ENCODE measurements at regions not wholly inside any gene's neighbourhood (a gene's known extent, or its start where the extent isn't known, plus 50 kb on each side); places are given as distances from the start of the nearest gene placed in this dataset.
"Not testable (repeated sequence)": the region's sequence is repeated elsewhere in the genome, so short reads cannot be mapped to it uniquely, and the experiment has no call there.

DNA sequence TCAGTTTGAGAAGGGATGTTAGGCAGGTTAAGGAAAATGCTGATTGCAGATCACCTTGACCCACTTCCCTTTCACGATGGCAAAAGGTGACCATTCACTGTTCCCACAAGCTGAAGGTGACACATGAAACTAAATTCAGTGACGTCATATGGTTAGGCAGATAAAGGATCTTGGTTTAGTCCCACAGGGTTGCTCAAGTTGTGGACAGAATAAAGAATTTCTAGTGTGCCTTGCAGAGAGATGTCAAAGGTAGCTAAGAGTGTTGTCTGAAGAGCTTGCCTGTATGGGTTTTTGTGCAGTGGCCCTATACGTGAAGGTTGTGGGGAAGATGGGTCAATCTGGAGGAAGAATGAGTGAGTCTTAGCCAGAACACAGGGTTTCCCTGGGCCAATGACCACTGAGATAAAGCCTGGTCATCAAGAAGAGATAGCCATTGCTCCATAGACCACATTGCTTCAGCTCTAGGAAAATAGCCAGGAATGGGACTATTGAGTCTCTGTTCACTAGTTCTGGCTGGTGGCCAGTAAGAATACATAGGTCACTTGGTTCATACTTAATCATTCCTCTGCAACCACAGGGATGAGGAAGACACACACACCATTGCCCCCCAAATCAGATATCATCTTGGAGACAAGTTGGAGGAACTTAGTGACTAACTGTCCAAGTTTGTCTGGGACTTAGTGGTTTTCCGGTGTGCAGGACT lies 148.5 kb upstream of the ATXN1 start:
- DNase-seq (ENCODE audit: low read depth) = peak; percentile 2

DNA sequence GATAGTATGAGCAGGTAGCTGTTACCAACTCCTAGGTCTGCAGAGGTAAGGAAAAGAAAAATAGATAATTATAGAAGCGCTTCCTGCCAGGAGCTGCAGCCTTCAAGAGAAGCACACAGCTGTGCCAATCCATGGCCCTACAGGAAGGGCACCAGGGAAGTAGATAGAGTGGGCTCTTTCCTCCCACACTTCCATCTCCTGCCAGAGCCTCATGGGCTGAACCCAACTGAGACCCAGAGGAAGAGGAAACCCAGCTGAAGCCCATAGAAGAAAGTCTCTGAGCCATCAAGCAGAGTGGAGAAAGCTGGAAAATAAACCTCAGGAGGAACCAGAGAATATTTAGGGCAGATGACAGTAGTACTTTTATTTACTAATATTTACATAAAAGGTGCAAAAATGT lies 146.7 kb upstream of the ATXN1 start:
- no peak for DNase-seq (ENCODE audit: low read depth)

DNA sequence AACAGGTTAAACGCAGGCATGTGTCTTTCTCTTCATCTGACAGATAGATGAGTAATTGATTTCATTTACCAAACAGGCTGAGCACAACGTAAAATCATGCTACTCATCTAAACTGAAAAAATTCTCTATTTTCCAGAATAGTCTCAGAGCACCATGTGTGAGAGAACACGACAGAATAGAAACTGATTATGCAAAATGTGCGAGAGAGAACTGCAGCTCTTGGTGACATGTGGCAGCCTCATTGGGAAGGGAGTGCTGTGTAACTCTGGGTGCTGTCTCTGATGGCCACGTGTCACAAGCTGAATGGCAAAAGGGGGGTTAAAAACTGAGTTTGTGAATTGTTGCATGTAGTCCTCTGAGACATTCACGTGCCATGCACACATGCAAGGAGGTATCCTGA lies 143.7 kb upstream of the ATXN1 start:
- no peak for DNase-seq (ENCODE audit: low read depth)

DNA sequence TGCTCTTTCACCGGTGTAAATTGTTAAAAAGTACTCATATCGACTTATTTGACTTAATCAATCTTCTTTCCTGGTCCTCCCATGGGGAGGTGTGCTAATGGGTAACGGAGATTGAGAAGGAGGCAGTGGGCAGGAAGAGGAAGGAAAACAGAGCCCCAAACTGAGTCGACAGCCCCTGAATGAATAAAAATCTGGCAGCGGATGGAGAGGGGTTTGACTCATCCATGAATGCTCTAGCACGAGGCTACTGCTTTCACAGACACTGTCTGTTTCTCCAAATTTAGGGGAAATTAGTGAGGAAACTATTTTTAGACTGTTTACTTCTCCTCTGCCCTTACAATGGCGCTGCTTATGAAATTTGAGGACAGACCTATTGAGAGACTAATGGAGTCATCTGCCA lies 142.2 kb upstream of the ATXN1 start:
- peak; percentile 54 for DNase-seq (ENCODE audit: low read depth)

DNA sequence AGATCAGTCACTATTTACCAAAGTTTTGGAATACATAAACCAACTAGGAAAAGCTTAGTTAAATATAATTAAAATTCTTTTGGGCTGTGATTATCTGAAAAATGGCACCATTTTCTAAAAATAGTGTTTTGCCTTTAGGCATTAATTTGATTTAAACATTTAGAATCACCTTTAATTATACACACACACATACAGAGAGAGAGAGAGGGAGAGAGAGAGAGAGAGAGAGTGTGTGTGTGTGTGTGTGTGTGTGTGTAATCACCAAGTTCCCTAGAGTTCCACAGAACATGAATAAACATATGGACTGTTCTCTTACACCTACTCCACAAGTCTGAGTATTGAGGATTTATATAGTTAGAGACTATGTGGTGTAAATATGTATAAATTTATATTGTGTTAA lies 141.2 kb upstream of the ATXN1 start:
- no peak for DNase-seq (ENCODE audit: low read depth)

DNA sequence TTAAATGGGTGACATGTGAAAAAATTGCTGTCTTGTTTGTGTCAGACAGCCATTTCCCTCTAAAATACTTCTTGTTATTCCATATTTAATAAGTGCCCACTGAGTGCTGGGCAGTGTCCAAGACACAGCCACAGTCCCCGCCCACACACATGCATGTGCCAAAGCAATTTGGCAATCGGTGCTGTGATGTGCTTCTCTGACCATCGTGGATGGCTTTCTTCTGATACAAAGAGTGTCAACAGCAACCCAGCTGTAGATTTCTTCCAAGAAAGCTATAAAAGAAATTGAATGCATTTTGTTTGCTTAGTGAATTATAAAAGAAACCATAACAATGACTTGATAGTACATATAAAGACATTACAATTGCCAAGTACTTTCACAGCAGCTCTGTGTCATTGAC lies 140.5 kb upstream of the ATXN1 start:
- peak; percentile 79 for DNase-seq (ENCODE audit: low read depth)

DNA sequence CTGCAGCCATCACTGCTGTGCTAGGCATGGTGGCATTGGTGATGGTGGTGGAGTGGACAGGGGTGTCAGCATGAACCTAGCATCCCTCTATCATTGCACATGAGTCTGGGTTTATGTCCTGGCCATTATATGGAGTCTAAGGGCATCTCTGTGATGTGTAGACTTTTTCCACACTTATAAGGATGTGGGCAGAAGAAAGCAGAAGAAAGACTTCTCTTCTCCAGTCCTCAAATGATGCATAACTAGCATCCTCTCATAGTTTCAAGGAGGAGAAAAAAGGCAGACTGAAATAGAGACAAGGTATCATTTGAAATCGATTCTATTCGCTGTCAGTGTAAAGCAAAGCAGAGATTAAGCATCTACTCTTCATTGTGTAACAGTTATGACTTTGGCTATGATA lies 140.0 kb upstream of the ATXN1 start:
- no peak for DNase-seq (ENCODE audit: low read depth)

DNA sequence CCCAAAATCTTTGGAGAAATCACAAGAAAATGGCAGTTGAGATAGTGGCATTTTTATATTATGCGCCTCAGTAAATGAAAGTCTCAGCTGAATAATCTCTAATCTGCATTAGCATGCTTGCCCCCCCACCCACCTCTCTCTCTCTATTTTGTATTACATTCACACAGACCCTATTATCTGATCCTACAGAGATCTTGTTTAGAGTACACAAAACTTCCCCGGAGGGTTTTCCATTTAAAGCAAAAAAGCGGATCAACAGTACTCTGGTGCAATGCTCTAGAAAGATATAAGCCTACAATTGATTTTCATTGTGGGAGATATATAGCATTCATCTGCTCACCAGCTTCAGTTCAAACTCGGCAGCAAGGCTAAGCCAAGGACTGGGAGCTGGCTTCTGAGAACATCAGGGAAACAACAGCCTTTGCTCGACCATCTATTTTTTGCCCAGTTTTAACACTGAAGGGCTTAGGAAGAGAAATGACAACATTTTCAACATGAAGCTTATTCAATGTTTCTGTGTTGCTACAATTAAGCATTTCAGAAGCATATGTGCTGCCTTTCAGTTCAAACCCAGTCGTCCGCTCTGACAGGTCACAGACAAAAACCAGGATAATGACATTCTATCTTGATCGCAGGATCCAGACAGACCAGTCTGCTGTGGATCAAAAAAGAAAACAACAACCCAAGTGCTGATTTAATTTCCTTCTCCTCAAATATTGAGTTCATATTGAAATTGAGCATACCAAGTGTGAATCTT lies 137.6 kb upstream of the ATXN1 start:
- DNase-seq (ENCODE audit: low read depth) = no peak

DNA sequence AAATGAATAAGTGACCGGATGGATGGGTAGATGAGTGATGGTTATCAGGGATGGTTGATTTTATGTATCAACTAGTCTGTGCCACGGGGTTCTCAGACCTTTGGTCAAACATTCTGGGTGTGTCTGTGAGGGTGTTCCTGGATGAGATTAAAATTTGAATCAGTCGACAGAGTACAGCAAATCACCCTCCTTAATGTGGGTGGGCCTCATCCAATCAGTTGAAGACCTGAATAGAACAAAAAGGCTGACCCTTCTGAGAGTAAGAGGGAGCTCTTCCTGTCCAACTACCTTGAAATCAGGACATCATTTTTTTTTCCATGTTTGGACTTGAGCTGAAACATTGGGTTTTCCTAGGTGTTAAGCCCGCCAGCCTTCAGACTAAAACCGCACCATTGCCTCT lies 136.4 kb upstream of the ATXN1 start:
- DNase-seq (ENCODE audit: low read depth) = no peak

DNA sequence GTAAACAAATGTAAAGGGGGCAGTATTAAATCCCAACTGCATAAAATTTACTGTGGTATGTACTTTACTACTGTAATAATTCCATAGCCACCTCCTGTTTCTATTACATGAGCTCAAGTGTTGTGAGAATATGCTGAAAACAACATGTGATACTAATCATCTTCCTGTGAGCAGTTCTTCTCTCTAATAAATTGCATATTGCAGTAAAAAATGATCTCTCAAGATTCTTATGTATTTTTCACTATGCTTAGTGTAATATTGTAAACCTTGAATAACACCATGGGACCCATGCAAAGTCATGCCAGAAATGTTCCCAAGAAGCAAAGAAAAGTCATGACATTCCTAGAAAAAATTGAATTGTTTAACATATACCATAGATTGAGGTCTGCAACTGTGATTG lies 133.0 kb upstream of the ATXN1 start:
- no peak for DNase-seq (ENCODE audit: low read depth)

DNA sequence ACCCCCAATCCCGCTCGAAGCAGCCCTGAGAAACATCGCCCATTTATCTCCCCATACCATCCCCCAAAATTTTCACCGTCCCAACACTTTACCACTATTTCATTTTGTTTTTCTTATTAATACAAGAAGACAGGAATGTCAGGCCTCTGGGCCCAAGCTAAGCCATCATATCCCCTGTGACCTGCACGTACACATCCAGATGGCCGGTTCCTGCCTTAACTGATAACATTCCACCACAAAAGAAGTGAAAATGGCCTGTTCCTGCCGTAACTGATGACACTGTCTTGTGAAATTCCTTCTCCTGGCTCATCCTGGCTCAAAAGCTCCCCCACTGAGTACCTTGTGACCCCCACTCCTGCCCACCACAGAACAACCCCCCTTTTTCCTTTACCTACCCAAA lies 129.8 kb upstream of the ATXN1 start:
- not testable (repeated sequence) for DNase-seq (ENCODE audit: low read depth)

DNA sequence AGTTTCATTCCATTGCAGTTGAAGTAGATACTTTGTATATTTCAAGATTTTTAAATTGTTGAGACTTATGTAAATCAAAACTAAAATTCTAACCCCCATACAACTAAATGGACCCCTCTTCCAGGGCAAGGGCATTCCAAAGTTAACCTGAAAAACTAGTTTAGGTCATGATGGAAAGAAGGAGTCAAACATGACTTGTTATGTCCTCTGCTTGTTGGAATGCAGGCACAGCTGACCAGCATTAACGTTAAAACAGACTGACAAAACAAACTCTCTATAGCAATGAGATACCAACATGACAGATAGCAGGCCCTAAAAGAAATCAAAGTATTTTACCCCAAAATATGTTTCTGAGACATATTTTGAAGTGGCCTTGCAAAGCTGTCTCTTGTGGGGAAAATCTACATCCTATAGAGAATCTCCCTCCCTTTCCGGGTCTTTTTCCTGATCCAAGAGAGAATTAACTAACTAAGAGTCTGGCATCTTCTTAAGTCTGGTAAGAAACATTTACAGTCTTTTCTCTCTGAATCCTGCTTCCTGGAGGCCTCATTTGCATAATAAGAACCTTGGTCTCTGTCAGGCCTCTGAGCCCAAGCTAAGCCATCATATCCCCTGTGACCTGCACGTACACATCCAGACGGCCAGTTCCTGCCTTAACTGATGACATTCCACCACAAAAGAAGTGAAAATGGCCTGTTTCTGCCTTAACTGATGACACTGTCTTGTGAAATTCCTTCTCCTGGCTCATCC lies 124.3 kb upstream of the ATXN1 start:
- DNase-seq (ENCODE audit: low read depth) = no peak

DNA sequence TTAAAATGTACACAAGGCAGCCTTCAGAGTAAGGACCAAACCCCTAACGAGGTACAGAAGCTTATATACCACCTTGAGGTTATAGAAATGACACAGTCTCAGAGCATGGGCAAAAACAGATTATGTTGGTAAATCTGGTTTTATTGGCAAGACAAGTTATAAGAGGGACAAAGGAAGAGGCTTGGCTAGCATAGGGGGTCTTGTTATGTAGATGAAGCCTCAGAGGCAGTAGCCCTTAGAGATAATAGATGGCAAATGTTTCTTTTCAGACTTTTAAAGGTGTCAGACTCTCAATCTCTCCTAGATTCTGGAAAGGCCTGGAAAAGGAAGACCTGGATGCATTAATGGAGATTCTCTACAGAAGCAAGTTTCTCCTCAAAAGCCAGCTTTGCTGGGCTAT lies 123.3 kb upstream of the ATXN1 start:
- DNase-seq (ENCODE audit: low read depth) = no peak

DNA sequence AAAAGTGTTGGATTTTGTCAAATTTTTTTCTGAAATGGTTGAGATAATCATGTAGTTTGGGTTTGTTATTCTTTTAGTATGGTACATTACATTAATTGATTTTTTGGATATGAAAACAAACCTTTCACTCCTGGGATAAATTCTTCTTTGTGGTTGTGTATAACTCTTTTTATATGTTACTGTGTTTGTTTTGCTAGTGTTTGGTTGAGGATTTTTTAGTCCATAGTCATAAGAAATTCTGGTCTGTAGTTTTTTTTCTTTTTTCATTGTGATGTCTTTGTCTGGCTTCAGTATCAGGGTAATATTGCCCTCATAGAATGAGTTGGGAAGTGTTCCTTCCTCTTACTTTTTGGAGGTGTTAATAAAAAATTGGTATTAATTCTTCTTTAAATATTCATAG lies 122.2 kb upstream of the ATXN1 start:
- no peak for DNase-seq (ENCODE audit: low read depth)

DNA sequence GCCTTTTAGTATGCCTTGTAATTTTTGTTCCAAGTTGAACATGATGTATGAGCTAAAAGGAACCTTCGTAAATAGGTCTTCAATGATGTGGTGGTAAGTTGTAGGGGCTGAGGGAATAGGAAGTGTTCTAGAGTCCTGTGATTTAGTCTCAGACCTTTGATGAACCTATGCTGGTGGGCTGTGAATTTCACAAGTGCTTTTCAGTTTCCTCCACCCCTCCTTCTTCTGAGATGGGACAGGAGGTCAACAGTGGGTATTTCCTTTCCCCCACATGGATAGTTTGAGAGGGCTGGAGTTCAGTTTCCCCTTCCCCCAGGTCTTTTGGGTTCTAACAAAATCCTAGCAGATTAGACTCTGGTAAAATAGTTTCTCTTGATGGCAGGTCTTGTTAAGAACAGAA lies 121.0 kb upstream of the ATXN1 start:
- DNase-seq (ENCODE audit: low read depth) = no peak

DNA sequence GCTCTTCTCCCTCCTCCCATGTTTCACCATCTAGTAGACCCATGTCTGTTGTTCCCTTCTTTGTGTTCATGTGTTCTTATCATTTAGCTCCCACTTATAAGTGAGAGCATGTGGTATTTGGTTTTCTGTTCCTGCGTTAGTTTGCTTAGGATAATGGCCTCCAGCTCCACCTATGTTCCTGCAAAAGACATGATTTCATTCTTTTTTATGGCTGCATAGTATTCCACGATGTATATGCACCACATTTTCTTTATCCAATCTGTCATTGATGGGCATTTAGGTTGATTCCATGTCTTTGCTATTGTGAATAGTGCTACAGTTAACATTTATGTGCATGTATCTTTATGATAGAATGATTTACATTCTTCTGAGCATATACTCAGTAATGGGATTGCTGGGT lies 115.6 kb upstream of the ATXN1 start:
- not testable (repeated sequence) for DNase-seq (ENCODE audit: low read depth)

DNA sequence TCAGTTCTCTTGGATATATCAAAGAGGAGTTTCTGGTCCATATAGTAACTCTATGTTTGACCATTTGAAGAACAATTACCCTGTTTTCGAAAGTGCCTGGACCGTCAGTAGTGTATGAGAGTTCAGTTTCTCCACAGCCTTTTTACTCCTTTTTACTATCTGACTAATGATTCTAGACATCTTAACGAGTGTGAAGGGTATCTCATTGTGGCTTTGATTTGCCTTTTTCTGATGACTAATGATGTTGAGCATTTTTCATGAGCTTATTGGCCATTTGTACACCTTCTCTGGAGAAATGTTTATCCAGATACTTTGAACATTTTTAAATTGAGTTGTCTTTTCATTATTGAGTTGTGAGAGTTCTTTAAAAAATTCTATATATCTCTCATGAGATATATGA lies 114.9 kb upstream of the ATXN1 start:
- DNase-seq (ENCODE audit: low read depth) = no peak

DNA sequence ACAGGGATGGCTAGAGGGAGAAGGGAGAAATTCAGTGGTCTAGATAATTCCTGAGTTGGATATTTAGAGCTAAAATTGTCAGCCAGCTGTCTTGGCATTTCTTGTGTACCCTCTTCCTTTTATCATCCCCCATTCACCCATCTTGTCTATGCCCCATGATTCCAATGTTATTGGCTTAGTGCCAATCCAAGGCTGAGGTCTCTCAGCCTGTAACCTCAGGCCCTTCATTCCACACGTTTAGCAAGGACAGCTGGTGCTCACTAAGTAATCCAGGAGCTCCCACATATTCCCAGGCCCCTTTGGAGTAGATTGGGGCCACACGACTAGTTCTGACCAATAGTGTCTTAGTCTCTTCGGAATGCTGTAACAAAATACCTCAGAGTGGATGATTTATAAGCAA lies 112.4 kb upstream of the ATXN1 start:
- peak; percentile 93 for DNase-seq (ENCODE audit: low read depth)

DNA sequence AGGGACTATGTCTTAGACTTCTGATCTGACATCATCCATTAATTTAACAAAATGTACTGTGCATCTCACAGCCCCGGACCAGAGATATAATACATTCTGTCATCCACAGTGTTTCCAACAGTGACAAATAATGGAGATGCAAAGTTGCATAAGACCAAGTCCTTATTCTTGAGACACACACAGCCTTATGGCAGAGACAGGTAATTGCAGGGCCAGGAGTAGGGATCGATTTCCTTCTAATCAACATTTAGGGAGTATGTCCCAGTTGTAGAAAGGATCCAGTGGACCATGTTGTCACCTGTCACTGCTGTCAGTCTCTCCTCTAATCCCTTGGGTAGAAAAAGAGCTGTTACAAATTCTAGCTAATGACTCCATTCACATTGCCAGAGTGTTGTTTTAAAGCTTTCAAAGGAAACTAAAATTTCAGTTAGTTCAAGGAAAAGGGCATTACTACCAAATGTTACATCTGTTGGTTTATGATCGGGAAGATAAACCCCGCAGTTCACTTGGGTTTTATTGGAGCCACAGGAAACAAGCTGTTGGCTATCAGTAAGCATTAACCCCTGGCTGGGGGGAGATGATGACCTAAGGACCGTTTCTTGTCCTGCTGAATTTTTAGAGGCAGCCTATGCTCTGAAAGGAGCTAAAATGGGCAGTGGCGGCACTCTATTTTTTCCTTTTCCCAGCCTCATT lies 111.4 kb upstream of the ATXN1 start:
- peak; percentile 49 for DNase-seq (ENCODE audit: low read depth)

DNA sequence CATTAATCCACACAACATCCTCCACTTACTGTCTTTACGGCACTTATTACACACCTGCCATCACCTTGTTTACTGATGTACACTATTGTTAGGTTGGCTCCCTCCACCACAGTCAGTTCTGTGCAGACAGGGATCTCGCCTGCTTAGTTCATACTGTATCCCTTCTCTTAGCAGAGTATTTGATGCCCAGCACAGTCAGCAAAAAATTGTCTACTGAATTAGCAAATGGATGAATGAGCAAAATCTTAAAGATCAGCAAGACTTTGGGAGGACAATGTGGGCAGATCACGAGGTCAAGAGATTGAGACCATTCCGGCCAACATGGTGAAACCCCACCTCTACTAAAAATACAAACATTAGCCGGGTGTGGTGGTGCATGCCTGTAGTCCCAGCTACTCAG lies 109.8 kb upstream of the ATXN1 start:
- DNase-seq (ENCODE audit: low read depth) = no peak

DNA sequence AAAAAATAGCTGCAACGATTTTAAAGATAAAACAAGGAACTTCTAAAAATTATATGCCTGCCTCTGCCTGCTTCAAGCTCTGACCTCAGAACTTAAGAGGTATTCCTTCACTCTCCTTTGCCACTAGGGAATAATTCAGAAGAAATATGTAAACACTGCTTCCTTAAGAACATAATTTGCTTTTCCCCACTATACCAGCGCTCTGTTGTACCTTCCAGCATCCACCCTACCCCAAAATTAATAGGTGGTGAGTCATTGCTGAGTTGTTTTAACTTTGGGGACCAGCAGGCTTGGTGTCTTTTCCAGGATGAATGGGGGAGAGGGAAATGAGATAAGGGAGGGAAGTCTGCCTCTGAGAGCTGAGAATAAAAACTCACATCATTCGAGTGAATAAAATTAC lies 107.7 kb upstream of the ATXN1 start:
- no peak for DNase-seq (ENCODE audit: low read depth)
